HG03280 (cell line): ENCODE measurements at regions not wholly inside any gene's neighbourhood (a gene's known extent, or its start where the extent isn't known, plus 50 kb on each side); places are given as distances from the start of the nearest gene placed in this dataset.

ENCODE experiments used
- ATAC-seq: cut with Tn5 transposase; IDR thresholded peaks from one replicate; pipeline ENCODE4 v1.9.1; 2021; ENCODE audit warnings: mild to moderate bottlenecking, moderate library complexity; ENCODE audit not compliant: unreplicated experiment

DNA sequence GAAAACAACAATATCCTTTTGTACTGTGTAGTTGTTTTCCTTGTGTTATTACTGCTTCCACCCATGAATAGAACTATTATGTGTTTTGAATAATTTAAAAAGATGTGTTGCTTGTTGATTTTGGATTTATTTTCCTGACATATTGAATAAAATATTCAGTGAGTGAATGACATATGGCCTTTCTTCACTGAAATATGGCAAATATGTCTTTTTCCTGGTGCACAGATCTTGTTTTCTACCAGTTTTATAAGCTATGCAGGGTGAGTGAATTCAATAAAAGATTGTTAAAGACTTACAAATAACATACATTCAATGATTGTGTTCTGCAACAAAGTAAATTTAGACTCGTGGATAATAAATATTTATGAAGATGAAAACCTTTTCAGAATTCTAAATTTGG is 1216.3 kb upstream of the ADGRL3 start:
- ATAC-seq: no peak

DNA sequence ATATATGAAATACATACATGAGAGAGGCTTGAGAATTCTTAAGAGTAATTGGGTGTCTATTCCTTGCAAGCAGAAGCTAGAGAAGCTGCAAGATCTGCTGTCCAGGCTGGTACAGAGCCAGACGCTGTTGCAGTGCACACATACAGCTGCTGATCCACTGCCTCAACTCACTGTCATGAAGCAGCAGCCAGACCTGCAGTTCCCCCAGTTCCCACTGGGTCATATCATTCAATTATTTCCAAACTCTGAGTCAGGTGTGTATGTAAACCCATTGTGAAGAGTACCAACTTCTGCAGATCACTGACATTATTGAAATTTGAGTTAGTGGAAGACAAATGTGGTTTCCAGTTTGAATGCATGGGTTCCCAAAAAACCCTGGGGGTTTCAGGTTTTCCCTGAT is 1212.8 kb upstream of the ADGRL3 start:
- ATAC-seq: no peak

DNA sequence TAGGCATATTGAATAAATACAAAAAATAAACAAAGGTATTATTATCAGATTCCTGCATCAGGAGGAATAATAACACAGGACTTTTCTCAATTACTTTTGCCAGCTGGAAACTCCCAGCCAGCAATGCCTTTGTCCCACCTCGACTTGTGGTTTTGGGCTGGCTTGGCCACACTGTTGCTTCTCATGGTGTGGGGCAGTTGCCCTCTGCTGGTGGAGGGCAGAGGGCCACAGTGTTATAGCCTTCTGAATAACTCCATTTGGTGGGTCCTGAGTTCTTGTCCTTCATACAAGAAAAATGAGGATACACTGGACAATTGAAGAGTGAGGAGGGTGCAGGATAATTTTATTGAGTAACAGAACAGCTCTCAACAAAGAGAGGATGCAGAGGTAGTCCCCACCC is 1206.0 kb upstream of the ADGRL3 start:
- ATAC-seq: no peak

DNA sequence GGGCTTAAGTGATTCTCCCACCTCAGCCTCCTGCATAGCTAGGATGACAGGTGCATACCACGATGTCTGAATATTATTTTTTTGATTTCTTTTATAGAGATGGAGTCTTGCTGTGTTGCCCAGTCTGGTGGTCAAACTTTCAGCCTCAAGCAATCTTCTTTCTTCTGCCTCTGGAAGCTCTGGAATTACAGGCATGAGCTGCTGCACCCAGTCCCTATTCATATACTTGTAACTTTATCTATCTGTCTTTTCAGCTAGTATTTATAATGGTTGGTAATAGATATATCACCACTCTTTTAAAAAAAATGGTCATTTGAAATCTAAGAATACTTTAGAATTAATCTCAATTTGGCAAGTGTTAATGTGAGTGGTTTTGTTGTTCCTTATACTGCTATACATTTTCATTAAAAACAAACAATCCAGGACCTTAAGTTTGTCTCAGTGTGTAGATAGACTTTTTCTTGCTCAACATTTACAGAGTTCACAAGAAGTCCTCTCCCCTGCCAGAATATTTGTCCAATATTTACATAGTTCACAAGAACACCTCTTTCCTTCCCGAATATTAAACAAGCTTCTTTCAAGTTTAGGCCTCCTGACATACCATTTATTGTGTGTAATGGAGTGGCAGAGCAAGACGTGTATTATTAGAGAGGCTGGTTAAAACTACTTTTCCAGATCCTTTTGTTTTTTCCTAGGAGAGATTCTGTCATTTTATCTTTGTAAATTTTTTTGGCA is 1197.4 kb upstream of the ADGRL3 start:
- no peak for ATAC-seq

GRCh38 chr4:60013464-60014184 is 1186.5 kb upstream of the ADGRL3 start:
- no peak for ATAC-seq

DNA sequence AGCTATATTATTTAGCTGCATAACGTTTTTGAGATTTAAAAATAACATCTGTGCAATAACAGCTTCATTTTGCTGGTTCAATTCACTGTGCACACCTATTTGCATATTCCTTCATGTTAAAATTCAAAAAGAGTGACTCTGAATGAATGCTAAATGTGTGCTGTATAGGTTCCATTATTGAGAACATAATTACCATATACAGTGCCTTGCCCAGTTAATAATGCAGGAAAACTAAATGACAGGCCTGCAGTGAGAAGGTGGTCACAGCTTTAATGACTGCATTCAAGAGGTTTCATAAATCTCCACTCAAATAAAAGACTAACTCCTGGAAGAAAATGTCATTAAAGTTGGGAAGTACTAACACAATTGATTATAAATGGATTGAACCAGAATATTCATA is 1183.2 kb upstream of the ADGRL3 start:
- ATAC-seq: no peak

DNA sequence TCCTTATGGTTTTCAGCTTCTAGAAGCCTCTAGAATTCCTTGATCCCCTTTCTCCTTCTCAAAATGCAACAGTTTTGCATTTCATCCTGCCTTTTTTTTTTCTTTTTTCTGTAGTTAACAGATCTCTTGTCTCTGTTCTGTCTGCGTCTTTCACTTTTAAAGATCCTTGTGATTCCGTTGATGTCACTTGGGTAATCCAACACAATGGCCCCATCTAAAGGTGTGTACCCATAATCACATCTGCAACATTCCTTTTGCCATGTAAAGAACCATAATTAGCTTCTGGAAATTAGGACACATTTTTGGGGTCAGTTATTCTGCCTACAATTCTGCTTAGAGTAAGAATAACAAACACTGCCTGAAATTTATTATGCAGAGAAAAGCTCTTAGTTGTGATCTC is 1180.9 kb upstream of the ADGRL3 start:
- ATAC-seq: no peak

DNA sequence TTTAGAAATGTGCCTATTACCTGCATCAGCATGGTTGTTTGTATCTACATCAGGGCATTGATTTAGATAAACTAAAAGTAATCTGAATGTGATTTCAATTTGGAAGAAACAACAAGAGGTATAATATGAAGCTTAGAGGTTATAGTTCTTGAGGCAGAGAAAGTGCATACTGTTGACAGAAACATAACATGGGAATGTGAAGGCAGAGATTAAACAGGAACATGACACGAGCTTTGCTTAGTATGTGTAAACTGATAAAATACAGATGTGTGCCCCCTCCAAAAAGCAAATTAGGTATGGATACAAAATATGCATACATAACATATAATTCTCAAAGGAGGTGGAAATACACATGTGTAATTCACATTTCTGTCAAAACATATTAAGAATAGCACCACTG is 1180.2 kb upstream of the ADGRL3 start:
- no peak for ATAC-seq

GRCh38 chr4:60020389-60020788 is 1179.7 kb upstream of the ADGRL3 start:
- ATAC-seq: no peak

- no peak for ATAC-seq
These were observed 1166.3 kb upstream of the ADGRL3 start for GRCh38 chr4:60033826-60034225.

DNA sequence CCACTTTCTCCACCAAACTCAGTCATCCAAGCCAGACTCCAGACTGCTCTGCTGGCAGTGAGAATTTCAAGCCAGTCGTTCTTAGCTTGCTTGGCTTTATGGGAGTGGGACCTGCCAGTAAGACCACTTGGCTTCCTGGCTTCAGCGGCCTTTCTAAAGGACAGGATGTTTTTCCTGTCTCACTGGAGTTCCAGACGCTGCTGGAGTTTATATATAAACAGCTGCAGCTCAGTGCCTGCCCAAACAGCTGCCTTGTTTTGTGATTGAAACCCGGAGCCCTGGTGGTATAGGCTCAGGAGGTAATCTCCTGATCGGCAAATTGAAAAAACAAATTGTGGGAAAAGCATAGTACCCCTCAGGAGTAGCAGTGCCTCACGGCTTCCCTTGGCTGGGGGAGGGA is 1165.8 kb upstream of the ADGRL3 start:
- no peak for ATAC-seq

DNA sequence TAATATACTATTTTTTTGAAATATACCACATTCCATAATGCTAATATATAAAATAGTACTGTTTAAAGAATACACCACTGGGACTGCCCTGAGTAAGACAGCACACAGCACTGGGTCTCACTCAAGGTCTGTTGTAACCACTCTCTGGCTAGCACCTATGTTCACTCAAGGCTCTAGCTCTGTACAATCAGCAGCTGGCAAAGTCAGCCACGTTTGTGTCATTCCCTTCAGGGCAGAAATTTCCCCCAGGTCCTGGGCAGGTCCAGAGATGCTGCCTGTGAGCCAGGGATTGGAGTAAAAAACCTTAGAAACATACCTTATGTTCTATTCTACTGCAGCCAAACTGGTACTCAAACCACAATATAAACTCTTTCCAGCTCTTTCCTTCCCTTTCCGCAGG is 1160.2 kb upstream of the ADGRL3 start:
- ATAC-seq: no peak

GRCh38 chr4:60042231-60042652 is 1157.9 kb upstream of the ADGRL3 start:
- ATAC-seq: no peak

GRCh38 chr4:60042941-60043340 is 1157.2 kb upstream of the ADGRL3 start:
- ATAC-seq: no peak

GRCh38 chr4:60078984-60079383 is 1121.1 kb upstream of the ADGRL3 start:
- ATAC-seq: no peak

DNA sequence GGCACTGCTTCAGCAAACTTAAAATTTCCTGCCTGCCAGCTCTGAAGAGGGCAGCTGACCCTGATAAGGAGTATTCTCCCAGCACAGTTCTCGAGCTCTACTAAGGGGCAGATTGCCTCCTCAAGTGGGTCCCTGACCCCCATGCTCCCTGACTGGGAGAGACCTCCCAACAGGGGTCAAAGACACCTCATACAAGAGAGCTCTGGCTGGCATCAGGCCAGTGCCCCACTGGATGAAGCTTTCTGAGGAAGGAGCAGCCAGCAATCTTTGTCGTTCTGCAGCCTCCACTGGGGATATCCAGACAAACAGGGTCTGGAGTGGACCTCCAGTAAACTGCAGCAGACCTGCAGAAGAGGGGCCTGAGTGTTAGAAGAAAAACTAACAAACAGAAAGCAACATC is 1118.3 kb upstream of the ADGRL3 start:
- no peak for ATAC-seq

- ATAC-seq: no peak
These were observed 1111.2 kb upstream of the ADGRL3 start for GRCh38 chr4:60088807-60089486.

GRCh38 chr4:60089546-60090273 is 1110.4 kb upstream of the ADGRL3 start:
- ATAC-seq: no peak

- no peak for ATAC-seq
These were observed 1103.5 kb upstream of the ADGRL3 start for GRCh38 chr4:60096676-60097075.

DNA sequence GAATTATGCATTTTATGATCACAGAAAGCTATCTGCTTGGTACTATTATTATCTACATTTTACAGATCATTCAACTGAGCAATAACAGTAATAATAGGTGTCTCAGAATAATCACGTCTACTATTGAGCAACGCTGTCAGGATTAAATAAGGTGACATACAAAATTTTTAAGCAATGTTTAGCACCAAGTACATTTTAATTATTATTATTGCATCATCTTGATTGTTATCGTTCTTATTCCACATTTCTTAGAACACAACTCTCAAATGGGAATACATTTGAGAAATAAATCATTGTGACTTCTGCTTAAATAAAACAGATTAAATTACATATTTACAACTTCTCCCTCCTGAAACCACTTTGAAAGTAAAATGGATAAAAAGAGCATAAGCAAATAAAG is 1083.5 kb upstream of the ADGRL3 start:
- no peak for ATAC-seq

DNA sequence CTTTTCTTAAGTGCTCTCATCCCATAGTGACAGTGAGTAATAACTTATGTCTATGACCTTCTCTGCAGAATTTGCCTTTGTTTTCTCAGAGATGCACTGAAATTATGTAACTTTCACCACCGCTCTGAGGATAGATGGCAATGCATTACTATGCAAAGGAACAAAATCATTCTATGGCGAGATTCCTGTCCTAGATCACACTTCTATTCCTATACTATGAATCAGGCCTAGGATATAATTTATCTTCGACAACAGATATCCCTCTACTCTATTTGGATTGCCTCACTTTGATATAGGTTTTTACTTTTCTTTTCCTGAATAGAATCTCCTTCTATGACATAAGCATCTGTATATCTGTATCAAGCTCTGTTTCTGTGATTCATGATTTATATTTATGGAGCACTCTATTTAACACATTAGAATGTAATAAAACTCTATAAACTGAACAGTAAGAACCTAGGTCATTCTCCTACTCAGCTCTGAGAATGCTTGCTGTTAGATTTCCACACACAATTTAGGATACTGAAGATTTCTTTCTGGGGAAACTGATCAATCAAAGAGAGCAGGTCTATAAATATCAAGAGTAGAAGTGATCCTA is 1082.3 kb upstream of the ADGRL3 start:
- ATAC-seq: no peak
